D721Med (cell line): ENCODE measurements at regions not wholly inside any gene's neighbourhood (a gene's known extent, or its start where the extent isn't known, plus 50 kb on each side); places are given as distances from the start of the nearest gene placed in this dataset.

ENCODE experiments used
- DNase-seq: peaks from one replicate; pipeline ENCODE4 v3.0.0; 2011; ENCODE audit warnings: low spot score; ENCODE audit not compliant: insufficient read length
- FAIRE-seq: peaks from 2 replicates; lab custom pipeline; 2011; peaks lifted over from hg19 to GRCh38; lab: Jason Lieb, UNC
- TF ChIP-seq, protein P1 (sequence below): IDR thresholded peaks from 2 replicates; pipeline ENCODE4 v1.5.1; 2012; ENCODE audit warnings: mild to moderate bottlenecking, control low read depth; ENCODE audit not compliant: insufficient read depth; ENCODE audit errors: missing control alignments

DNA sequence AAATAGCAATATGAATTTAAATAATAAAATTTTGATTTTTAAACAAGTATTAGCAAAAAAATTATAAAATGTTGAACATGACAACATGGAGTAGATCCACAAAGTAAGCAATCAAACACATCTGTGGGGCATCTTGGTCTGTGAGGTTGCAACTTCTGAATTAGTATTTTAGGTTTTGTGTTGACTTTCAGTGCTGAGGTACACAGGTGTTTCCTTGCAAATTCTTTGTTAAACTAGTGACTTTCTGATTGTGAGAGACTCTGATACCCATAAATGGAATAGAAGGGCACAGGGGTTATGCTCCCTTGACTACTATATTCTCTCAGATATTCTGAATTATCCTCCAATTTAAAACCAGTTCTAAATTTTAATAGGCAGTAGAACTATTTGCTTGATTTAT is 841.7 kb downstream of the CDH8 start:
- TF ChIP-seq, protein P1, sequence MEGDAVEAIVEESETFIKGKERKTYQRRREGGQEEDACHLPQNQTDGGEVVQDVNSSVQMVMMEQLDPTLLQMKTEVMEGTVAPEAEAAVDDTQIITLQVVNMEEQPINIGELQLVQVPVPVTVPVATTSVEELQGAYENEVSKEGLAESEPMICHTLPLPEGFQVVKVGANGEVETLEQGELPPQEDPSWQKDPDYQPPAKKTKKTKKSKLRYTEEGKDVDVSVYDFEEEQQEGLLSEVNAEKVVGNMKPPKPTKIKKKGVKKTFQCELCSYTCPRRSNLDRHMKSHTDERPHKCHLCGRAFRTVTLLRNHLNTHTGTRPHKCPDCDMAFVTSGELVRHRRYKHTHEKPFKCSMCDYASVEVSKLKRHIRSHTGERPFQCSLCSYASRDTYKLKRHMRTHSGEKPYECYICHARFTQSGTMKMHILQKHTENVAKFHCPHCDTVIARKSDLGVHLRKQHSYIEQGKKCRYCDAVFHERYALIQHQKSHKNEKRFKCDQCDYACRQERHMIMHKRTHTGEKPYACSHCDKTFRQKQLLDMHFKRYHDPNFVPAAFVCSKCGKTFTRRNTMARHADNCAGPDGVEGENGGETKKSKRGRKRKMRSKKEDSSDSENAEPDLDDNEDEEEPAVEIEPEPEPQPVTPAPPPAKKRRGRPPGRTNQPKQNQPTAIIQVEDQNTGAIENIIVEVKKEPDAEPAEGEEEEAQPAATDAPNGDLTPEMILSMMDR, result no peak
- FAIRE-seq, result no peak
- DNase-seq, result no peak

DNA sequence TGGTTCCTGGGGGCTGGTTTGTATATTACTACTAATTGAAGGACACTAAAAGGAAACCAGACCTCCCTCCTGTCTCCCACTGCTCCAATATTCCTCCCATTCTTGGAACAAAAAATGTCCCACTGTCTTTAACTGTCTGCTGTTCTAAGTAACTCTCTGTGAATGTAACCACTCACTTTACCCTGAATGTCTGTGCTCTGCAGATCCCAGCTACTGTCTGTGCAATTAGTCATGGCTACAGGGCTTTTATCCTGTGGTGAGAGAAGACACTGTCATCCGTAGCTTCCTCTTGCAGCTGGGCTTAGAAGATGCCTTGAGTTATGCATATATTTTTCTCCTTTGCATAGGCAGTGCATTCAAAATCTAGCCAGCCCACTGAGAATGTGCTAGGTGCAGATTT is 853.8 kb downstream of the CDH8 start:
- no peak for FAIRE-seq
- TF ChIP-seq, protein P1, result no peak
- no peak for DNase-seq

DNA sequence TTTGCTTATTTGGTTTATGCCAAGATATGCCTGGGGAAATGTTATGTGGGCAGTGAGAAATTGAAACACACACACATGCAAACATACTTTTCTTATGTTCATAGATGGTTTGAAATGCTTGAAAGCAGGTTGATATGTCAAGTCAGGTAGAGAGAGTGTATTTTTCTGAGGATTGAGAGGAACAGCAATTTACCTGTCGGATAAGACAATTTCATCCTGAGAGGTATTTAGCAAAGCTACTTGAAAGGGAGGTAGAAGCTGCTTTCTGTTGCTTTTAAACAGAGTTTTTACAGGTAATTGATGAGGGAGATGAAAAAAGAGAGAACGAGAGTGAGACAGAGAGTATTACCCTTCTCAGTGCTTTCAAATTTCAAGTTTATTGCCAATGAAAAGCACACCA is 854.3 kb downstream of the CDH8 start:
- DNase-seq (no peak), FAIRE-seq (no peak)
- TF ChIP-seq, protein P1, result no peak

DNA sequence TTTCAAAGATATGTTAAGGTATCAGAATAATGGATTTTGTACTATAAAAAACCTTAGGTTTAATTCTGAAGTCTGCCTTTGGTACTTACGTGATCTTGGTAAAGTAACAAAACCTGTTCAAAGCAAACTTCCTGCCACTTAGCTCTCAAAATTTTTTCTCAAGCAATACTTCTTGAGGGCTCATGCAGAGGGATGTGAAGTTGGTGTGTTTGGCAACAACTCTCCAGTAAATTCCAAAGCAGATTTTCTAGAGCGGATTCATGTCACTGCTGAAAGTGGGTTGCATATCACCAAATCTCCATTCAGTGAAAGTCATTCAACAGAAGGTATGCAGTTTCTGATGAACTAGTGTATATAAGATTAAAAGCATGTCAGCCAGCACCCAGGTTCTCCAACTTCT is 856.7 kb downstream of the CDH8 start:
- FAIRE-seq (no peak), DNase-seq (no peak)
- TF ChIP-seq, protein P1, result no peak

DNA sequence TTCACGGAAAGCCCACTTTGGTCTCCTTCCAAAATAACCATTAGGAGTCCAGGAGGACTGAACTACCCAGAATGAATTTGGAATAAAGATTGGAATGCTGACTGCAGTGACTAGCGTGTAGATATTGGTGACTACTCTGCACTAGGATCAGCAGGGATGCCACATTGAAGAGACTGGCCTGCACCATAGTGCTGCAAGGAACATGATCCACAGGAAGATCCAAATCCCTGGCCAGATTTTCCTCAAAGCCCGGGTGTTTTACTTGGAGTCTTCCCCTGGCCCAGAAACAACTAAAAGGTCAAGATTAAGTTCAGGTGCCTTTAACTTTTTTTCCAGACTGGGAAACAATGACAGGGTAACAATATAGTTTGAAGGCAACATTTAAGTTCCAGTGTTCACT is 870.4 kb downstream of the CDH8 start:
- DNase-seq (no peak), FAIRE-seq (no peak)
- TF ChIP-seq, protein P1, result no peak

DNA sequence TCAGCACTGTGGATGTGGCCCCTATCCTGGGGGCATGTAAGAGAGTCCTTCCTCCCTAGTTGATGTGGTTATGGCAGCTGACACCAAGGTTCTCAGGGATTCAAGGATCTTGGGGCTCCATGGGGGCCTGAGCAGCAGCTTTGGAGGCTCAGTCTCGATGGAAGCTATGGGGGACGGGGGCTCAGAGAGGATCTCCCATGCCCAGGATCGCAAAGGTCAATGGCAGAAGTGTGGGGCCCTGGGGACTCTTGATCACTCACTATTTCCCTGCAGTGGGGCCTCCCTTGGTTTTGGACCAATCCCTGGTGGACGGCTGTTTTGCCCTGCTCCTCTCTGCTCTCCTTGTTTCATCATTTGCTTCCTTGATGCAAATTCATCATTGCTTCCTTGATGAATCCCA is 885.9 kb downstream of the CDH8 start:
- DNase-seq, result no peak
- TF ChIP-seq, protein P1, result no peak
- no peak for FAIRE-seq

DNA sequence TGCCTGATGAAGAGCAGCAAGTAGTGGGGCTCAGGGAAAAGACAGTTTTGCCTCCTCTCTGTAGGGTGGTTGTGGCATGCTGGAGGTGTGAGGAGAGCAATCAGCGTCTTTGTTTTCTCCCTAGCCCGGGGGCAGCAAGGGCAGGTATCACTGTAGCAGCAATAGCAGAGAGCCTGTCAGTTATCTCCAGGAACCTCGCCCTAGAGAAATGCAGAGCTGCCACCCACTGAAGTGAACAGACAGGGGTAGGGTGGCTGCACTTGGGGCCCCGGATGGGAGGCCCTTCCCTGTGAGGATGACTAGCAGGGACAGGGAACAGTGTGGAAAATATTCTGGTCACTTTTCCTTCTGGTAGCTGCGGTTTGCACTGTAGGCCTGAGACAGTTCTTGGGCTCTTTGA is 886.5 kb downstream of the CDH8 start:
- TF ChIP-seq, protein P1, result no peak
- DNase-seq (no peak), FAIRE-seq (no peak)
